ENCODE measurements at regions not wholly inside any gene's neighbourhood (a gene's known extent, or its start where the extent isn't known, plus 50 kb on each side); places are given as distances from the start of the nearest gene placed in this dataset.

GRCh38 chr2:43116988-43117387 lies 109.4 kb downstream of the ZFP36L2 start:
- Histone ChIP-seq H3K36me3 (no peaks in the 10 kb centered on the region), H3K27me3 (no peaks in the 10 kb centered on the region), H3K9me3 (no peaks in the 10 kb centered on the region), H3K4me1 (peaks cover 5% of the 10 kb centered on the region), H3K27ac (no peak overlapping the region), H3K9ac (ENCODE audit: low read depth in 2 of 2, low read length in 2 of 2) (no peak overlapping the region), H3K4me3 (no peak overlapping the region)
- no peak for DNase-seq
- TF ChIP-seq CTCF (IDR thresholded peaks at IDR 0.05), result no peak
- intact Hi-C loops (cut with DNase I), result no loop called here

GRCh38 chr2:43115881-43116280 lies 110.5 kb downstream of the ZFP36L2 start:
- intact Hi-C loops (cut with DNase I), result no loop called here
- no peak for DNase-seq
- peaks cover 5% of the 10 kb centered on the region for H3K4me1 ChIP-seq
- H3K9ac ChIP-seq (ENCODE audit: low read depth in 2 of 2, low read length in 2 of 2), result no peak overlapping the region
- H3K9me3 ChIP-seq, result no peaks in the 10 kb centered on the region
- no peaks in the 10 kb centered on the region for H3K36me3 ChIP-seq
- TF ChIP-seq CTCF (IDR thresholded peaks at IDR 0.05), result no peak
- no peaks in the 10 kb centered on the region for H3K27me3 ChIP-seq
- H3K27ac ChIP-seq, result no peak overlapping the region
- H3K4me3 ChIP-seq, result no peak overlapping the region

DNA sequence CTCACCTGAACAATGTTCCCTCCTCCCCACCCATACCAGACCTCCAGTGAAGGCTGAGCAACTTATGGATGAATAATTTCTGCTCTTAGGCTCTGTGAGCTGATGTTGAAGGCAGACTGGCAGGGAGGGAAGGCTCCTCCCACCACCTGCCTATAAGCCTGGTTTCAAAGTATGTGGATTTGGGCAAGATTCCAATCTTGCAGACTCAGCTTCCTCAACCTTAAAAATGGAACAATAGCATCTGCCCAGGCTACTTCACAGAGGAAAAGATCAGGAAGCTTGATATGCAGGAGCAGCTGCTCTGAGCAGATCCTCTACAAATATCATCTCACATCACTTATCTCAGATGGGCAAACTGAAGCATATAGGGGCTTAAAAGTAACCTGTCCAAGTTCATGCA lies 112.2 kb downstream of the ZFP36L2 start:
- intact Hi-C loops (cut with DNase I), result no loop called here
- Histone ChIP-seq H3K9ac (ENCODE audit: low read depth in 2 of 2, low read length in 2 of 2) (no peak overlapping the region), H3K27ac (no peak overlapping the region), H3K27me3 (no peaks in the 10 kb centered on the region), H3K9me3 (no peaks in the 10 kb centered on the region), H3K36me3 (no peaks in the 10 kb centered on the region), H3K4me1 (peaks cover 5% of the 10 kb centered on the region), H3K4me3 (no peak overlapping the region)
- DNase-seq, result no peak
- no peak for TF ChIP-seq CTCF (IDR thresholded peaks at IDR 0.05)

DNA sequence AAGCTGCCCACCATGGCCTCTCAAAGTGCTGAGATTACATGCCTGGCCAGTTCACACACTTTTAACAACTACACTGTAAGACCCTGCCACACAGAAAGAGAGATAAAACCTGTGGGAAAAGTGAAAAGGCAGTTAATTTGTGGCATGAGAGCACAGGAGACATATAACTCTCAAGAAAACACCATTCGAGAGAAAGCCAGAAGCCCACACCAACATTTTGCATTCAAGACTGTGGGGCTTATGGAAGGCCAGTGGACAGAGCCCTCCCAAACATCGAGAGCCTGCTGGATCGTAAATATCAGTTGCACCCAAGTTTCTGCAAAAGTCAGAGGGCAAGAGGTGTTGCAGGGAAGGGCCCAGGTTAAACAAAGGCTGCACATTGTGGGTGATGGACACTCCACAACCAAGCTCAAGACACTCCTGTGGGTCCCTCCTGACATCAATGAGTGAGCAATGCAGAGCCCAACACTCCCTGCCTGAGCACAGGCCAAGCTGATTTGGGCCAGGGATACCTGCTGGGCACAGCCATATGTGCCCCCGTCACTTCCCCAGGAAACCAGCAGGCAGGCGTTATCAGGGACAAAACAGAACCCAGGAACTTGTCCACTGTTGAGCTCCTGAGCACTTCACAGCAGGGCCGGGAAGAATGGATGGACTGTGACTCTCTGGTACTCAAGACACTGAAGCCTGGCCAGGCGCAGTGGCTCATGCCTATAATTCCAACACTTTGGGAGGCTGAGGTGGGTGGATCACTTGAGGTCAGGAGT lies 114.4 kb downstream of the ZFP36L2 start:
- Histone ChIP-seq H3K9me3 (no peaks in the 10 kb centered on the region), H3K27ac (no peak overlapping the region), H3K36me3 (no peaks in the 10 kb centered on the region), H3K27me3 (no peaks in the 10 kb centered on the region), H3K4me3 (no peak overlapping the region), H3K9ac (ENCODE audit: low read depth in 2 of 2, low read length in 2 of 2) (no peak overlapping the region), H3K4me1 (peaks cover 5% of the 10 kb centered on the region)
- no peak for TF ChIP-seq CTCF (IDR thresholded peaks at IDR 0.05)
- intact Hi-C loops (cut with DNase I), result no loop called here
- no peak for DNase-seq

- Histone ChIP-seq H3K9me3 (no peaks in the 10 kb centered on the region), H3K9ac (ENCODE audit: low read depth in 2 of 2, low read length in 2 of 2) (no peak overlapping the region), H3K27me3 (no peaks in the 10 kb centered on the region), H3K4me1 (peaks cover 5% of the 10 kb centered on the region), H3K36me3 (no peaks in the 10 kb centered on the region), H3K27ac (peak overlapping the region; percentile 53), H3K4me3 (no peak overlapping the region)
- no peak for TF ChIP-seq CTCF (IDR thresholded peaks at IDR 0.05)
- intact Hi-C loops (cut with DNase I), result no loop called here
- DNase-seq, result no peak
Measured at GRCh38 chr2:43110442-43110871, 115.9 kb downstream of the ZFP36L2 start.
